ENCODE measurements at regions not wholly inside any gene's neighbourhood (a gene's known extent, or its start where the extent isn't known, plus 50 kb on each side); places are given as distances from the start of the nearest gene placed in this dataset.
A peak's percentile ranks its signal among the peaks of the same experiment; 100 is the strongest.
"Not testable (repeated sequence)": the region's sequence is repeated elsewhere in the genome, so short reads cannot be mapped to it uniquely, and the experiment has no call there.

DNA sequence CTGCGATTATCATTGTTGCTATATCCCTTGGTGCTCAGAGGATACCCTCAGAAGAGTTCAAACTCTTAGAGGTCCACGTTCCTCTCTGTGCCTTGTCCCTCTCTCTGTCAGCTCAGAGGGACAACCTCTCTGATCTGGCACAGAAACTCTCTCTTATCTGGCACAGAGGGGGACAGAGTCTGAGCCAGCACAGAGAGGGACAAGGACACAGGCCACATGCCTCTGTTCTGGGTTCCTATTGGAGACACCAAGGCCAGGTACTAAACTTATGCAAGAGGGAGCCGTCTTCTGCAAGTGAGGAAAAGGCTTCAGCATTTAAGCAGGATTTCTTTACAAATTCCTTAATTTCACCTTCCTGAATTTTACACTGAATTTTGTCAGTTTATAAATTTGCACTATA is 565.2 kb downstream of the TOX3 start:
- intact Hi-C loops (cut with DNase I; ENCODE audit: low total_unique reads) (no loop called here), in situ Hi-C loops (cut with MboI; ENCODE audit: low pct_ligation_motif_present in 1 of 4, low pct_unique_long_range_greater_than_20kb in 1 of 4, low sequenced_read_pairs in 3 of 4) (no loop called here)
- no peaks in the 10 kb centered on the region for H3K27me3 ChIP-seq
- TF ChIP-seq POLR2AphosphoS5 (IDR thresholded peaks at IDR 0.05) (no peak), POLR2A (IDR thresholded peaks at IDR 0.05) (no peak), CTCF (IDR thresholded peaks at IDR 0.05) (no peak), EP300 (IDR thresholded peaks at IDR 0.05; ENCODE audit: low read depth) (no peak)
- no peak overlapping the region for H3K4me3 ChIP-seq
- H3K36me3 ChIP-seq = no peaks in the 10 kb centered on the region
- WGBS, 2 donors (ENCODE audit: low coverage in 1 of 2) = 73 to 79% methylated on average over 3 of the region's 3 CpGs
- no peaks in the 10 kb centered on the region for H3K9me3 ChIP-seq
- H3K27ac ChIP-seq = no peak overlapping the region
- no peak for DNase-seq
- H3K4me1 ChIP-seq = no peaks in the 10 kb centered on the region

GRCh38 chr16:51977506-51977905 is 569.4 kb downstream of the TOX3 start:
- H3K9me3 ChIP-seq; H3K4me1 ChIP-seq; in situ Hi-C loops (cut with MboI; ENCODE audit: low pct_ligation_motif_present in 1 of 4, low pct_unique_long_range_greater_than_20kb in 1 of 4, low sequenced_read_pairs in 3 of 4); H3K27me3 ChIP-seq; H3K27ac ChIP-seq; H3K36me3 ChIP-seq; intact Hi-C loops (cut with DNase I; ENCODE audit: low total_unique reads); H3K4me3 ChIP-seq; DNase-seq: not testable (repeated sequence)
- WGBS, 2 donors (ENCODE audit: low coverage in 1 of 2) = 86 to 100% methylated on average over 2 of the region's 2 CpGs

DNA sequence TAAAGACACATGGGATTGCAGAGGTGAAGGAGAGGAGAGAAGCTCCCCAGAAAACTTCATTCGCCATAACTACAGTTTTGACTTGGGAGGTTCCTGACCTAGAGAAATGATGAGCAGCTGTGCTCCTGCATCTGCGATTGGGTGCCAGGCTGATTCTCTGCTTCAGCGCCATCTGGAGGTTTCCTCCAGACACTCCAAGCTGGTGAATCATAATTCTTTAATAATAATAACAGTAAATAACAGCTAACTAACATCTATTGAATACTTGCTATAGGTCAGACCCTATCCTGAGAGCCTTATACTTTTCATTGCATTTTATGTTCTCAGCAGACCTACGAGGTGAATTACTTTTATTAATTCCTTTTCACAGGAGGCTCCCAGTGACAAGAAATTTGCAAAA is 575.8 kb downstream of the TOX3 start:
- Histone ChIP-seq H3K4me1 (no peaks in the 10 kb centered on the region), H3K9me3 (no peaks in the 10 kb centered on the region), H3K27ac (no peak overlapping the region), H3K27me3 (no peaks in the 10 kb centered on the region), H3K36me3 (no peaks in the 10 kb centered on the region), H3K4me3 (no peak overlapping the region)
- in situ Hi-C loops (cut with MboI; ENCODE audit: low pct_ligation_motif_present in 1 of 4, low pct_unique_long_range_greater_than_20kb in 1 of 4, low sequenced_read_pairs in 3 of 4) (no loop called here), intact Hi-C loops (cut with DNase I; ENCODE audit: low total_unique reads) (no loop called here)
- TF ChIP-seq EP300 (IDR thresholded peaks at IDR 0.05; ENCODE audit: low read depth) (no peak), POLR2A (IDR thresholded peaks at IDR 0.05) (no peak), CTCF (IDR thresholded peaks at IDR 0.05) (no peak), POLR2AphosphoS5 (IDR thresholded peaks at IDR 0.05) (no peak)
- WGBS, 2 donors (ENCODE audit: low coverage in 1 of 2) = 48 to 57% methylated on average over 4 of the region's 4 CpGs
- DNase-seq = no peak

DNA sequence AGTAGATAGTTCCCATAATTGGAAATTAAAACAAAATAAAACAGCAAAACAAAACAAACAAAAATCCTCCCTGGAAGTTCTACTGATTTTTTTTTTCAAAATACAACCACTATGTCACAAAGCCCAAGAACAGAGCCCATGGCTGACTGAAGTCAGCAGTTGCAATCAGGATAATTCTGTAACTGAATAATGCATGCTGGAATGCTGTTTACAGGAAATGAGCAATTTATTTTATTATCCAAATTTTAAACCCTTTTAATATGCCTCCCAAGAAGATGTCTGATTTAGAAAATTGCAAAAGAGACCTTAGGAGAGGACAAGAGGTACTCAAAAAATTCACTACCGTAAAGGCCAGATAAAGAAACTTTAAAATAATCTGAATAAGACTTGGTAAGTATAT is 578.2 kb downstream of the TOX3 start:
- Histone ChIP-seq H3K36me3 (no peaks in the 10 kb centered on the region), H3K4me1 (no peaks in the 10 kb centered on the region), H3K9me3 (no peaks in the 10 kb centered on the region), H3K4me3 (no peak overlapping the region), H3K27me3 (no peaks in the 10 kb centered on the region), H3K27ac (peak overlapping the region in 1 of 4 donors; percentile 30)
- intact Hi-C loops (cut with DNase I; ENCODE audit: low total_unique reads) = no loop called here
- in situ Hi-C loops (cut with MboI; ENCODE audit: low pct_ligation_motif_present in 1 of 4, low pct_unique_long_range_greater_than_20kb in 1 of 4, low sequenced_read_pairs in 3 of 4) = no loop called here
- 61 to 70% methylated on average over 1 of the region's 1 CpG for WGBS, 2 donors (ENCODE audit: low coverage in 1 of 2)
- no peak for DNase-seq
- TF ChIP-seq CTCF (IDR thresholded peaks at IDR 0.05) (no peak), POLR2A (IDR thresholded peaks at IDR 0.05) (no peak), EP300 (IDR thresholded peaks at IDR 0.05; ENCODE audit: low read depth) (no peak)

DNA sequence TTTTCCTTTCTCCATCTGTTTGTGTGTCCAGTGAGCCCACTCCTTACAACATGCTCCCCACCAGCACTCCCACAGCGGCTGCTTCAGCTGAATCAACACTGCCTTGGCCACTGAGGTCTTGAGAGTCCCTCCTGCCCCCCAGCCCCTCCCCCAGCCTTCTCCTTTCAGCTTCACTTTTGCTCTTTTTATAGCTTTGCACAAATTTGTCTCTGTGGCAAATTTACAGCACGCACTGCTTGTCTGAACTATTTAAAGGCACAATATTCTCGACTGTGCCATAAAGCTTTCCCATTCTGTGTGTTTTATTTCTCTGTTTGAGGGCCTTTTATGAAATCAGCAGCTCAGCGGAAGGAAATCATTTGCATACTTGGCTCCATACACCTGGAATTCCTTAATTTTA is 579.3 kb downstream of the TOX3 start:
- Histone ChIP-seq H3K4me1 (no peaks in the 10 kb centered on the region), H3K36me3 (no peaks in the 10 kb centered on the region), H3K9me3 (no peaks in the 10 kb centered on the region), H3K27ac (peak overlapping the region in 1 of 4 donors; percentile 43), H3K27me3 (no peaks in the 10 kb centered on the region), H3K4me3 (no peak overlapping the region)
- in situ Hi-C loops (cut with MboI; ENCODE audit: low pct_ligation_motif_present in 1 of 4, low pct_unique_long_range_greater_than_20kb in 1 of 4, low sequenced_read_pairs in 3 of 4) (no loop called here), intact Hi-C loops (cut with DNase I; ENCODE audit: low total_unique reads) (no loop called here)
- no peak for DNase-seq
- TF ChIP-seq POLR2A (IDR thresholded peaks at IDR 0.05) (no peak), EP300 (IDR thresholded peaks at IDR 0.05; ENCODE audit: low read depth) (no peak), CTCF (IDR thresholded peaks at IDR 0.05) (no peak), POLR2AphosphoS5 (IDR thresholded peaks at IDR 0.05) (no peak)
- 26 to 38% methylated on average over 3 to 4 of the region's 4 CpGs for WGBS, 2 donors (ENCODE audit: low coverage in 1 of 2)

Measured in transverse colon (tissue), 4 donors.